B cell (primary cell): ENCODE measurements at regions not wholly inside any gene's neighbourhood (a gene's known extent, or its start where the extent isn't known, plus 50 kb on each side); places are given as distances from the start of the nearest gene placed in this dataset.

Experiments used
- ATAC-seq: fragments of 200-7000 bp; cut with Tn5 transposase; one replicate; pipeline ENCODE4 v1.10.0; 2021; ENCODE audit warnings: low read depth, mild to moderate bottlenecking, moderate number of reproducible peaks, moderate library complexity
- CTCF ChIA-PET: fragments of 350-600 bp; sonication (Branson Sonifier 250); formaldehyde crosslinking; loops from one replicate; lab custom pipeline; 2021; ENCODE audit warnings: antibody characterized with exemption, inconsistent platforms; lab: Charles Lee
- POLR2A ChIA-PET: fragments of 350-600 bp; sonication (Branson Sonifier 250); formaldehyde crosslinking; loops from one replicate; lab custom pipeline; 2021; ENCODE audit warnings: antibody characterized with exemption; lab: Charles Lee
- DNase-seq: peaks from one replicate; pipeline ENCODE4 v3.0.0; 2013
- H2AFZ ChIP-seq: 2 replicates; pipeline ENCODE4 v1.6.1; 2012; ENCODE audit warnings: mild to moderate bottlenecking, low read depth, low read length; ENCODE audit not compliant: insufficient read depth, poor library complexity, severe bottlenecking
- H3K27ac ChIP-seq, 2 donors: 1 replicate in 1 of 2; 2 replicates in 1 of 2; pipeline ENCODE4 v1.5.1; 2012 to 2013; ENCODE audit warnings: low read length in 2 of 2, mild to moderate bottlenecking in 2 of 2, moderate library complexity in 1 of 2
- H3K27me3 ChIP-seq, 4 experiments: fragments of 200-600 bp in 1 of 4; sonication (generic) in 1 of 4; replicated peaks in 1 of 4; 1 replicate in 2 of 4; 2 replicates in 2 of 4; pipeline versions ENCODE4 v1.6.1 to v1.7.0; 2013 to 2016; ENCODE audit warnings: low read length in 3 of 4, mild to moderate bottlenecking in 2 of 4, mixed read lengths in 1 of 4, moderate library complexity in 1 of 4; ENCODE audit not compliant: insufficient read depth in 4 of 4, control insufficient read depth in 3 of 4; ENCODE audit errors: control extremely low read depth in 1 of 4
- H3K36me3 ChIP-seq, 2 experiments: replicated peaks in 1 of 2; 1 replicate in 1 of 2; 2 replicates in 1 of 2; pipeline versions ENCODE4 v1.6.1 to v1.7.1; 2013; ENCODE audit warnings: low read length in 1 of 2; ENCODE audit not compliant: insufficient read depth in 2 of 2, control insufficient read depth in 1 of 2; ENCODE audit errors: control extremely low read depth in 1 of 2, extremely low read depth in 1 of 2
- H3K4me1 ChIP-seq, 2 donors: fragments of 200-600 bp in 1 of 2; sonication (generic) in 1 of 2; 1 replicate in 1 of 2; 2 replicates in 1 of 2; pipeline versions ENCODE4 v1.5.1 to v1.6.1; 2013 to 2017; ENCODE audit warnings: low read length in 2 of 2; ENCODE audit not compliant: control insufficient read depth in 2 of 2, insufficient read depth in 2 of 2
- H3K4me2 ChIP-seq: replicated peaks from 2 replicates; pipeline ENCODE3; 2012; ENCODE audit warnings: mild to moderate bottlenecking, low read depth, low read length; ENCODE audit not compliant: poor library complexity, severe bottlenecking
- H3K4me3 ChIP-seq, 5 experiments: fragments of 200-600 bp in 1 of 5; sonication (generic) in 1 of 5; 1 replicate in 3 of 5; 2 replicates in 2 of 5; pipeline versions ENCODE4 v1.5.1 to v1.7.0; 2011 to 2016; ENCODE audit warnings: low read length in 4 of 5, mild to moderate bottlenecking in 4 of 5, low read depth in 2 of 5, control low read depth in 1 of 5, moderate library complexity in 1 of 5; ENCODE audit not compliant: insufficient read depth in 1 of 5; ENCODE audit errors: control extremely low read depth in 1 of 5, extremely low read depth in 1 of 5
- H3K79me2 ChIP-seq: fragments of 200-600 bp; sonication (generic); one replicate; pipeline ENCODE4 v1.6.0; 2016; ENCODE audit warnings: low read length; ENCODE audit not compliant: control insufficient read depth, insufficient read depth
- H3K9ac ChIP-seq: fragments of 200-600 bp; sonication (generic); 2 replicates; pipeline ENCODE4 v1.6.1; 2017; ENCODE audit warnings: mild to moderate bottlenecking, low read length, moderate library complexity
- H3K9me3 ChIP-seq, 3 donors: one replicate each; pipeline versions ENCODE4 v1.6.1 to v1.7.1; 2013; ENCODE audit warnings: low read length in 2 of 3; ENCODE audit not compliant: control insufficient read depth in 2 of 3, insufficient read depth in 1 of 3; ENCODE audit errors: control extremely low read depth in 1 of 3
- H4K20me1 ChIP-seq: 2 replicates; pipeline ENCODE4 v1.6.0; 2012; ENCODE audit warnings: mild to moderate bottlenecking, low read length; ENCODE audit not compliant: insufficient read depth, control insufficient read depth, poor library complexity, severe bottlenecking
- H3K27ac Mint-ChIP-seq: one replicate; pipeline ENCODE4 v1.8.0; 2021; ENCODE audit warnings: mixed read lengths
- H3K27me3 Mint-ChIP-seq: one replicate; pipeline ENCODE4 v1.8.0; 2021; ENCODE audit warnings: mixed read lengths
- H3K4me1 Mint-ChIP-seq: one replicate; pipeline ENCODE4 v1.8.0; 2021; ENCODE audit warnings: mixed read lengths
- H3K4me3 Mint-ChIP-seq: one replicate; pipeline ENCODE4 v1.8.0; 2021; ENCODE audit warnings: mixed read lengths
- H3K9me3 Mint-ChIP-seq: one replicate; pipeline ENCODE4 v1.8.0; 2022; ENCODE audit warnings: mixed read lengths; ENCODE audit not compliant: insufficient read depth
- EZH2 ChIP-seq: IDR thresholded peaks from 2 replicates; pipeline ENCODE4 v1.6.1; 2012; ENCODE audit warnings: borderline replicate concordance, low read depth, mild to moderate bottlenecking, moderate library complexity, low read length; ENCODE audit not compliant: insufficient read depth, poor library complexity, severe bottlenecking
- WGBS: methylation state at CpG from one replicate; pipeline ENCODE4 v1.1.5; 2013; ENCODE audit warnings: missing lambda C conversion rate; ENCODE audit not compliant: insufficient coverage; 5-methylcytosine and 5-hydroxymethylcytosine counted together
- intact Hi-C: fragments of 100-400 bp; cut with micrococcal nuclease; formaldehyde crosslinking; loops from one replicate; pipeline ENCODE4 v1.10.0; 2022
- TF ChIP-seq, protein P1 (sequence below): fragments of 200-600 bp; IDR thresholded peaks from one replicate; pipeline ENCODE4 v1.8.0; 2022; ENCODE audit warnings: antibody characterized with exemption, mild to moderate bottlenecking

DNA sequence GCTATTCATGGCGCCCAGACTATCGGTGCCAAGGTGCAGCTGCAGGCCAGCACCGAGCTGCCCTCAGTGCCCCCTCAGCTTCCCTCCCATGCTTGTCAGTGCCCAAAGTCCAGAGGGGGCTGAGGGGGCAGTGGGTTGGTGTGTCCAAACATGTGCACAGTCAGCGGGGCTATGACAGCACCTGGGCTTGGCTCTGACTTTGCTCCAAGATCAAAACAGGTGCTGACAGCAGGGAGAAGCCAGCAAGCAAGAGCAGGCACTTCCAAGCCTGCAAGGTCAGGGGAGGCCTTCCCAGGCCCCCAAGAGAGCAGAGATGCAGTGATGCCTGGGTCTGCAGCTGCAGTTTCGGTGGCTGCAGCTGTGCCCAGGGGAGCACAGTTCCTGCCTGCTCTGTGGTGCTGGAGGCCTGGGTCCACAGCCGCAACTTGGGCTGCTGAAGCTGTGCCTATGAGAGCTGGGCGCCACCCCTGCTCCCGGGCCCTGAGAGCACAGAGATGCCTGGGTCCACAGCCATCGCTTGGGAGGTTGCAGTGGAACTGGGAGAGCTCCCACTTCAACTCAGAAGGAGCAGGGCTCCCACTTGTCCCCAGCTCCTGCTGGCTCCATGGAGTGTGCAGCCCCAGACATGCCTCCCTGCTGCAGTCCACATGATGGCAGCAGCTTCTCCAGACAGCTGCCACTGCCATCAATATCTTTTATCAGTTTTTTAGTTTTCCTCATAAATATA, 775.3 kb upstream of the POU3F3 start:
- Histone ChIP-seq H3K9ac (no peak overlapping the region), H3K36me3 (no peaks in the 10 kb centered on the region), H3K4me3 (no peak overlapping the region), H3K4me2 (no peak overlapping the region), H3K27me3 (no peaks in the 10 kb centered on the region), H2AFZ (no peak overlapping the region), H4K20me1 (no peaks in the 10 kb centered on the region), H3K27ac (no peak overlapping the region), H3K4me1 (no peaks in the 10 kb centered on the region), H3K79me2 (no peaks in the 10 kb centered on the region), H3K9me3 (peaks cover 0 to 18% (median 4%) of the 10 kb centered on the region in 3 donors)
- no peaks in the 10 kb centered on the region for H3K9me3 Mint-ChIP-seq
- WGBS = 74% methylated on average over 9 of the region's 9 CpGs
- TF ChIP-seq, protein P1, sequence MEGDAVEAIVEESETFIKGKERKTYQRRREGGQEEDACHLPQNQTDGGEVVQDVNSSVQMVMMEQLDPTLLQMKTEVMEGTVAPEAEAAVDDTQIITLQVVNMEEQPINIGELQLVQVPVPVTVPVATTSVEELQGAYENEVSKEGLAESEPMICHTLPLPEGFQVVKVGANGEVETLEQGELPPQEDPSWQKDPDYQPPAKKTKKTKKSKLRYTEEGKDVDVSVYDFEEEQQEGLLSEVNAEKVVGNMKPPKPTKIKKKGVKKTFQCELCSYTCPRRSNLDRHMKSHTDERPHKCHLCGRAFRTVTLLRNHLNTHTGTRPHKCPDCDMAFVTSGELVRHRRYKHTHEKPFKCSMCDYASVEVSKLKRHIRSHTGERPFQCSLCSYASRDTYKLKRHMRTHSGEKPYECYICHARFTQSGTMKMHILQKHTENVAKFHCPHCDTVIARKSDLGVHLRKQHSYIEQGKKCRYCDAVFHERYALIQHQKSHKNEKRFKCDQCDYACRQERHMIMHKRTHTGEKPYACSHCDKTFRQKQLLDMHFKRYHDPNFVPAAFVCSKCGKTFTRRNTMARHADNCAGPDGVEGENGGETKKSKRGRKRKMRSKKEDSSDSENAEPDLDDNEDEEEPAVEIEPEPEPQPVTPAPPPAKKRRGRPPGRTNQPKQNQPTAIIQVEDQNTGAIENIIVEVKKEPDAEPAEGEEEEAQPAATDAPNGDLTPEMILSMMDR = no peak
- no peak for TF ChIP-seq EZH2
- intact Hi-C loops = no loop called here
- CTCF ChIA-PET = no interaction called here
- H3K4me3 Mint-ChIP-seq = no peak overlapping the region
- POLR2A ChIA-PET = no interaction called here
- ATAC-seq = no peak
- no peak overlapping the region for H3K27ac Mint-ChIP-seq
- no peaks in the 10 kb centered on the region for H3K4me1 Mint-ChIP-seq
- no peaks in the 10 kb centered on the region for H3K27me3 Mint-ChIP-seq
- DNase-seq = no peak

DNA sequence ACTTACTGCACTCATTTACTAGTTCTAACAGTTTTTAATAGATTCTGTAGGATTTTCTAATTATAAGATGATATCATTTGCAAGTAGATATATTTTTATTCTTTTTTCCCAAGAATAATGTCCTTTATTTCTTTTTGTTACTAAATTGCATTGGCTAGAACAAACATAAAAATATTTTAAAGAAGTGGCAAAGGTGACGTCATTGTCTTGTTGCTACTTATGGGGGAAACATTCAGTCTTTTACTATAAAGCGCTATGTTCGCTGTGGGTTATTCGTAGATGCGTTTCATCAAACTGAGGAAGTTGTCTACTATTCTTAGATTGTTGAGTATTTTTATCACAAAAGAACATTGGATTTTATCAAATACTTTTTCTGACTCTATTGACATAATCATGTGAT, 765.2 kb upstream of the POU3F3 start:
- Histone ChIP-seq H3K27ac (no peak overlapping the region), H3K4me1 (no peaks in the 10 kb centered on the region), H3K36me3 (no peaks in the 10 kb centered on the region), H3K27me3 (no peaks in the 10 kb centered on the region), H4K20me1 (no peaks in the 10 kb centered on the region), H3K4me2 (no peak overlapping the region), H3K9ac (no peak overlapping the region), H3K79me2 (no peaks in the 10 kb centered on the region), H3K9me3 (no peaks in the 10 kb centered on the region), H3K4me3 (no peak overlapping the region), H2AFZ (no peak overlapping the region)
- ATAC-seq = no peak
- no peak for DNase-seq
- peaks cover 9% of the 10 kb centered on the region for H3K9me3 Mint-ChIP-seq
- ChIA-PET POLR2A (no interaction called here), CTCF (no interaction called here)
- no peaks in the 10 kb centered on the region for H3K27me3 Mint-ChIP-seq
- TF ChIP-seq, protein P1 = no peak
- no peak for TF ChIP-seq EZH2
- no CpG with 5 or more reads among the region's 5 CpGs for WGBS
- intact Hi-C loops = no loop called here
- no peaks in the 10 kb centered on the region for H3K4me1 Mint-ChIP-seq
- H3K4me3 Mint-ChIP-seq = no peak overlapping the region
- H3K27ac Mint-ChIP-seq = no peak overlapping the region
